Muscle layer of colon (tissue), 2 donors: ENCODE measurements at regions not wholly inside any gene's neighbourhood (a gene's known extent, or its start where the extent isn't known, plus 50 kb on each side); places are given as distances from the start of the nearest gene placed in this dataset.
"Not testable (repeated sequence)": the region's sequence is repeated elsewhere in the genome, so short reads cannot be mapped to it uniquely, and the experiment has no call there.

Source experiments
- H3K27ac ChIP-seq: one replicate; pipeline ENCODE4 v1.7.0; 2013; ENCODE audit warnings: low read depth, mild to moderate bottlenecking, low read length, moderate library complexity
- H3K27me3 ChIP-seq, 2 donors: one replicate each; pipeline ENCODE4 v1.7.0; 2013; ENCODE audit warnings: low read length in 2 of 2, mild to moderate bottlenecking in 2 of 2; ENCODE audit not compliant: insufficient read depth in 2 of 2, control insufficient read depth in 1 of 2
- H3K36me3 ChIP-seq: one replicate; pipeline ENCODE4 v1.7.0; 2013; ENCODE audit warnings: mild to moderate bottlenecking, low read length; ENCODE audit not compliant: insufficient read depth
- H3K4me1 ChIP-seq: one replicate; pipeline ENCODE4 v1.7.0; 2013; ENCODE audit warnings: mild to moderate bottlenecking, low read length; ENCODE audit not compliant: insufficient read depth
- H3K4me3 ChIP-seq, 2 donors: one replicate each; pipeline ENCODE4 v1.7.0; 2013; ENCODE audit warnings: low read length in 2 of 2, low read depth in 1 of 2, mild to moderate bottlenecking in 1 of 2, moderate library complexity in 1 of 2
- H3K9ac ChIP-seq: one replicate; pipeline ENCODE4 v1.7.0; 2013; ENCODE audit warnings: low read length
- H3K9me3 ChIP-seq: one replicate; pipeline ENCODE4 v1.7.0; 2013; ENCODE audit warnings: mild to moderate bottlenecking, low read length
- donor health status: abdominal sarcoma.
- donor health status: Adenocarcinoma of cecum.

DNA sequence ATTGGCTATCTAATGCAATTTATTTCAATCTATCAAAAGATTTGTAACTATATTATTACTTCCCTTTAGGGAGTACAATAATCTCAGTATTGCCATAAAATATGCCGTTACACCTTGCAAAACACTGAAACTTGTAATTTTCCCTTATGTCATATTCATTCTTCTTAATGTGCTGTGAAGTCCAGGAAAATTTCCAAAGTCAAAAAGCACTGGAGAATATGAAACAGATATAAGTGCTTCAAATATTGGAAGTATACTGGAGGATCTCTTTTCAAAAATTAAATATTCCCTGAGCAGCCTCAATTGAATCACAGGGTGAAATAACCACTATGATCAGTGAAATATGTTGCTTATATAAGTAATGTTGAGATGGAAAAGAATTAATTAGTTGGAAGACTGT, 356.0 kb downstream of the PPP1R3A start:
- Histone ChIP-seq H3K4me3 (no peak overlapping the region), H3K27ac (no peak overlapping the region), H3K4me1 (no peaks in the 10 kb centered on the region), H3K36me3 (no peaks in the 10 kb centered on the region), H3K9me3 (no peaks in the 10 kb centered on the region), H3K27me3 (no peaks in the 10 kb centered on the region), H3K9ac (no peak overlapping the region)

- no peak overlapping the region for H3K27ac ChIP-seq
- no peak overlapping the region for H3K4me3 ChIP-seq
- H3K9me3 ChIP-seq, result no peaks in the 10 kb centered on the region
- no peaks in the 10 kb centered on the region for H3K36me3 ChIP-seq
- no peaks in the 10 kb centered on the region for H3K4me1 ChIP-seq
- H3K27me3 ChIP-seq, result no peaks in the 10 kb centered on the region
- H3K9ac ChIP-seq, result no peak overlapping the region
These were observed 356.6 kb downstream of the PPP1R3A start for GRCh38 chr7:113562242-113562641.

GRCh38 chr7:113561446-113561845, 357.4 kb downstream of the PPP1R3A start:
- Histone ChIP-seq H3K4me3 (no peak overlapping the region), H3K27ac (no peak overlapping the region), H3K9ac (no peak overlapping the region), H3K36me3 (no peaks in the 10 kb centered on the region), H3K27me3 (no peaks in the 10 kb centered on the region), H3K9me3 (no peaks in the 10 kb centered on the region), H3K4me1 (no peaks in the 10 kb centered on the region)

DNA sequence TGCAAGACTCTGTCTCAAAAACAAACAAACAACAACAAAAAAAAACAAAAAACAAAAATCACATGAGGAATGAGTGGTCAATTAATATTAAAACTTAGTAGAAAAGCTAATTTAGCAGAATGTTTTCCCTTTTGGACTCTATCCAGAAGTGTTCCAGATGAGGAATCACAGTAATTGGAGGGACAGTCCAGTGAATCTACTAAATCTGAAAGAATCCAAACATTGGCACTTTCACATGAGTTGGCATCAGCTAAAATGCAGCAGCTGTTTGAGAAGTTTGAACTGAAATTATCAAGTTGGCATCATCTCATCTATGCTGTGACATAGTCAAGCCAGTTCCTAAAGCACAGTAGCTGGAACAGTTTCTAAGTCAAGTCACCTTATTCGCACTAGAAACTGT, 367.8 kb downstream of the PPP1R3A start:
- H3K9ac ChIP-seq, result no peak overlapping the region
- H3K27me3 ChIP-seq, result no peaks in the 10 kb centered on the region
- H3K36me3 ChIP-seq, result no peaks in the 10 kb centered on the region
- H3K4me1 ChIP-seq, result no peaks in the 10 kb centered on the region
- H3K4me3 ChIP-seq, result no peak overlapping the region
- H3K9me3 ChIP-seq, result no peaks in the 10 kb centered on the region
- H3K27ac ChIP-seq, result no peak overlapping the region

- no peak overlapping the region for H3K9ac ChIP-seq
- H3K27me3 ChIP-seq, result no peaks in the 10 kb centered on the region
- no peak overlapping the region for H3K4me3 ChIP-seq
- no peaks in the 10 kb centered on the region for H3K36me3 ChIP-seq
- no peaks in the 10 kb centered on the region for H3K9me3 ChIP-seq
- H3K27ac ChIP-seq, result no peak overlapping the region
- H3K4me1 ChIP-seq, result no peaks in the 10 kb centered on the region
These were observed 370.2 kb downstream of the PPP1R3A start for GRCh38 chr7:113548561-113548960.

DNA sequence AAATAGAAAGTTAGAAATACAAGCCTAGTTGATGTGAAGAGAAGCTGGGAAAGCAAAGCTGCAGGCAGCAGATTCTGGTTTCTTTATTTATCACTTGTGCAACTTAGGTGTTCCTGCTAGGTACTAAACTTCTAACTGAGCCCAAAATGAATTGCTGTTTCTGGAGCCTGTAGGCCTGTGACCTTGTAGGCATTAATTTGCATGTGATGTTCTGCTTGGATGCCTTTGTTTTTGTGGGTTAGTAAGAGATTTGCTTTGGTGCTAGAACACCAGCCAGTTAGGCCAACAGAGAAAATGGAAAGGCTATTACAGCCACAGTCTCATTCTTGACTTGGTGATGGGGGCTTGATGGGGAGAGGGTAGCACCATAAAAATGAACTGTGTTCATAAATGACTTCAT, 370.7 kb downstream of the PPP1R3A start:
- no peaks in the 10 kb centered on the region for H3K36me3 ChIP-seq
- H3K27me3 ChIP-seq, result no peaks in the 10 kb centered on the region
- H3K27ac ChIP-seq, result no peak overlapping the region
- no peak overlapping the region for H3K9ac ChIP-seq
- no peaks in the 10 kb centered on the region for H3K4me1 ChIP-seq
- no peaks in the 10 kb centered on the region for H3K9me3 ChIP-seq
- H3K4me3 ChIP-seq, result no peak overlapping the region

DNA sequence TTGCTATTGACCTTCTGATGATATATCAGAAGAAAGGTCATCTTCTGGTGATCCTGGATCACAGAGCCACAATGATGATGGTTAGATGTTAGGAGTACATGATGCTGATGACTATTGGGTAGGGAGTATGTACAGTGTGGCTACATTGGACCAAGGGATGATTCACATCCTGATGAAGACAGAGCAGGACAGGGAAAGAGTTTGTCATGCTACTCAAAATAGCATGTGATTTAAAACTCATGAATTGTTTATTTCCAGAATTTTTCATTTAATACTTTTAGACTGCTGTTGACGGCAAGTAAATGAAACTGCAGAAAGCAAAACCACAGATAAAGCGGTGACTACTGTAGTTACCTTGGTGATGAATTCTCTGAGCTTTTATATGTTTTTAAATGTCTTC, 397.3 kb downstream of the PPP1R3A start:
- H3K4me1 ChIP-seq, result no peaks in the 10 kb centered on the region
- H3K9ac ChIP-seq, result no peak overlapping the region
- H3K4me3 ChIP-seq, result no peak overlapping the region
- H3K9me3 ChIP-seq, result no peaks in the 10 kb centered on the region
- no peak overlapping the region for H3K27ac ChIP-seq
- no peaks in the 10 kb centered on the region for H3K27me3 ChIP-seq
- H3K36me3 ChIP-seq, result no peaks in the 10 kb centered on the region

DNA sequence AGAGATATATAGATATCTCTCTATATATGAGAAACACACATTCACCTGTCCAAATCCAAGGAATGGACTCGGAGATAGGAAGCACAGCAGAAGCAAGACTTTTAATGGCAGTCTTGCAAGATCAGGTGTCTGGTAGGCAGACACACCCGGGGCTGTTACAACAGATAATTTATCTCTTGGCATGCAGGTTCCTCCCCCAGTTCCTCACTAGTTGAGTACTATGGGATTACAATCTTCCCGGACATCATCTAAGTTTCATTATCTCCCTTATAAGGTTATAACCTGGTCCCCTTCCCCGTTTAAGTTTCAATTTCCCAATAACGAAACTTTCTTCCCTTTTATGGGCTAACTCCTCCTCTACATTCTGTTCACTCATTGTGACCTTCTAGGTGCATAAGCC, 399.3 kb downstream of the PPP1R3A start:
- no peaks in the 10 kb centered on the region for H3K36me3 ChIP-seq
- no peak overlapping the region for H3K27ac ChIP-seq
- no peak overlapping the region for H3K4me3 ChIP-seq
- no peak overlapping the region for H3K9ac ChIP-seq
- no peaks in the 10 kb centered on the region for H3K27me3 ChIP-seq
- H3K9me3 ChIP-seq, result no peaks in the 10 kb centered on the region
- H3K4me1 ChIP-seq, result no peaks in the 10 kb centered on the region

- no peaks in the 10 kb centered on the region for H3K36me3 ChIP-seq
- H3K27me3 ChIP-seq, result no peaks in the 10 kb centered on the region
- no peak overlapping the region for H3K27ac ChIP-seq
- no peak overlapping the region for H3K4me3 ChIP-seq
- no peaks in the 10 kb centered on the region for H3K9me3 ChIP-seq
- no peak overlapping the region for H3K9ac ChIP-seq
- H3K4me1 ChIP-seq, result no peaks in the 10 kb centered on the region
These were observed 386.3 kb upstream of the SMIM30 start for GRCh38 chr7:113504691-113505090.

GRCh38 chr7:113504142-113504541, 385.8 kb upstream of the SMIM30 start:
- Histone ChIP-seq H3K36me3 (no peaks in the 10 kb centered on the region), H3K9ac (no peak overlapping the region), H3K27me3 (no peaks in the 10 kb centered on the region), H3K9me3 (no peaks in the 10 kb centered on the region), H3K4me3 (no peak overlapping the region), H3K27ac (no peak overlapping the region), H3K4me1 (no peaks in the 10 kb centered on the region)

- H3K27ac ChIP-seq, H3K9me3 ChIP-seq, H3K4me1 ChIP-seq, H3K36me3 ChIP-seq, H3K27me3 ChIP-seq, H3K4me3 ChIP-seq, H3K9ac ChIP-seq: not testable (repeated sequence)
These were observed 378.2 kb upstream of the SMIM30 start for GRCh38 chr7:113496586-113496985.

GRCh38 chr7:113494797-113495566, 376.6 kb upstream of the SMIM30 start:
- H3K27me3 ChIP-seq, H3K27ac ChIP-seq, H3K9me3 ChIP-seq, H3K36me3 ChIP-seq, H3K4me1 ChIP-seq, H3K4me3 ChIP-seq, H3K9ac ChIP-seq: not testable (repeated sequence)
